H1 (cell line): ENCODE measurements at regions not wholly inside any gene's neighbourhood (a gene's known extent, or its start where the extent isn't known, plus 50 kb on each side); places are given as distances from the start of the nearest gene placed in this dataset.

Experiments
- KDM1A ChIP-seq: fragments of 200-600, 300-600 bp; sonication (generic); IDR thresholded peaks from 2 replicates; pipeline ENCODE4 v1.7.1; 2016; ENCODE audit warnings: mild to moderate bottlenecking, low read length, borderline replicate concordance
- SP2 ChIP-seq: IDR thresholded peaks from 2 replicates; pipeline ENCODE4 v1.6.1; 2012; ENCODE audit warnings: mild to moderate bottlenecking, low read length, inconsistent platforms

- TF ChIP-seq SP2: no peak
- no peak for TF ChIP-seq KDM1A
Measured at GRCh38 chr13:81577601-81578195, 1236.8 kb upstream of the SPRY2 start (continued).
